ENCODE measurements at regions not wholly inside any gene's neighbourhood (a gene's known extent, or its start where the extent isn't known, plus 50 kb on each side); places are given as distances from the start of the nearest gene placed in this dataset.
A peak's percentile ranks its signal among the peaks of the same experiment; 100 is the strongest.
"Not testable (repeated sequence)": the region's sequence is repeated elsewhere in the genome, so short reads cannot be mapped to it uniquely, and the experiment has no call there.

DNA sequence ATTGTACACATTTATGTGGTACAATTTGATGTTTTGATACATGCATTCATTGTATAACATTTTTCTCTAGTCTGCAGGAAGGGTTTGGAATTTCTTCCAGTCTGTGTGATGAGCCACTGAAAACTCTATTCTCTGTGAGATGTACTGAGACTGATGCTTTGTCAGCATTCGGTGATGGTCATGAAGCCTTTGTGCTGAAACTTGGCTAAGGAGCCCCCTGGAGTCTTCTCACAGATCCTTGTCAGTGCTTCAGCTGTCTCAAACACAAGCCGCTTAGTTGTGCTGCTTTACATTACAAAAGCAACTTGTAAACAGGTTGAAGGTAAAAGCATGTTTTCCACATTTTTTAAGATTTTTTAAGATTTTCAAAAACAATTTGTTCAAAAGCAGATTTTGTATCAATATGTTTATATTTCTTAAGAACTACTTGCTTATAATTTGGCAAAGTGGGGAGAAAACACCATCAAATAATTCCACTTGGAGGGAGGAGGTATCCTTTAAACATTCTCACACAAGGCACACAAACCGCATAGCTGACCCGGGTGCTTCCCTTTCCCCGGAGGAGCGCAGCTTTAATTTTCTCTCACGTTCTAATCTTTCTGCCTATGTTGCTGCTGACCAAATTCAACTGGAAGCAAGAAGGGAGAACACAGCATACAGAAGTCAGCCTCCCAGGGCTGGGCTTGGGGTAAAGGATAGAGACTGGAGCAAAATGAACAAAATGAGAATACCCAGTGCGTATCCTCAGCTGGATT lies 249.8 kb upstream of the VSTM2A start:
- TF ChIP-seq ATF7-NPFF (CRISPR knock-in tag; IDR thresholded peaks at IDR 0.05; ENCODE audit: low read depth) = no peak
- no peak for TF ChIP-seq PITX1 (CRISPR knock-in tag; IDR thresholded peaks at IDR 0.05)
- TF ChIP-seq BORCS8-MEF2B (CRISPR knock-in tag; IDR thresholded peaks at IDR 0.05) = no peak
- no peak for TF ChIP-seq PRMT3 (CRISPR knock-in tag; IDR thresholded peaks at IDR 0.05; ENCODE audit: borderline replicate concordance, low read depth)
- Histone ChIP-seq H3K27me3 (ENCODE audit: control insufficient read depth in 1 of 2, insufficient read depth in 2 of 2, low read length in 2 of 2) (no peaks in the 10 kb centered on the region), H3K4me1 (ENCODE audit: insufficient read depth, low read length) (no peaks in the 10 kb centered on the region), H3K4me3 (replicated peaks in 1 of 3; ENCODE audit: insufficient read depth in 1 of 3, low read depth in 2 of 3, low read length in 3 of 3) (no peak overlapping the region), H4K20me1 (ENCODE audit: insufficient read depth, low read length) (no peaks in the 10 kb centered on the region), H3K9ac (ENCODE audit: insufficient read depth, low read depth, low read length) (no peak overlapping the region), H3K79me2 (ENCODE audit: insufficient read depth, low read length) (no peaks in the 10 kb centered on the region), H2AFZ (ENCODE audit: low read length) (no peak overlapping the region), H3K36me3 (replicated peaks in 1 of 2; ENCODE audit: control insufficient read depth in 1 of 2, insufficient read depth in 2 of 2, low read length in 2 of 2) (no peaks in the 10 kb centered on the region), H3K9me3 (ENCODE audit: low read length) (peaks cover 63% of the 10 kb centered on the region), H3K4me2 (ENCODE audit: low read depth, low read length) (no peak overlapping the region), H3K27ac (ENCODE audit: extremely low read length, insufficient read depth, low read length) (no peak overlapping the region)
- in situ Hi-C loops (cut with HindIII; ENCODE audit: extremely low pct_ligation_motif_present, low pct_unique_long_range_greater_than_20kb) (no loop called here), intact Hi-C loops (cut with micrococcal nuclease; ENCODE audit: unreplicated experiment) (no loop called here)
- ChIA-PET CTCF (ENCODE audit: low intra/inter-chr PET ratio, low total read pairs) (no interaction called here), POLR2A (no interaction called here)
- 17% methylated on average over 8 of the region's 8 CpGs for WGBS (ENCODE audit: low lambda C conversion rate)
- no peak for ATAC-seq
- no peak for DNase-seq (ENCODE audit: low spot score)
- BruUV-seq (replicated peaks) = no TSS peak
- FAIRE-seq = no peak

- CTCF ChIA-PET (ENCODE audit: low intra/inter-chr PET ratio, low total read pairs) = no interaction called here
- Histone ChIP-seq H3K36me3 (replicated peaks in 1 of 2; ENCODE audit: control insufficient read depth in 1 of 2, insufficient read depth in 2 of 2, low read length in 2 of 2) (no peaks in the 10 kb centered on the region), H3K79me2 (ENCODE audit: insufficient read depth, low read length) (no peaks in the 10 kb centered on the region), H3K4me1 (ENCODE audit: insufficient read depth, low read length) (no peaks in the 10 kb centered on the region), H3K9me3 (ENCODE audit: low read length) (peaks cover 76% of the 10 kb centered on the region), H3K4me3 (replicated peaks in 1 of 3; ENCODE audit: insufficient read depth in 1 of 3, low read depth in 2 of 3, low read length in 3 of 3) (no peak overlapping the region), H3K27ac (ENCODE audit: extremely low read length, insufficient read depth, low read length) (no peak overlapping the region), H3K9ac (ENCODE audit: insufficient read depth, low read depth, low read length) (no peak overlapping the region), H3K27me3 (ENCODE audit: control insufficient read depth in 1 of 2, insufficient read depth in 2 of 2, low read length in 2 of 2) (no peaks in the 10 kb centered on the region), H4K20me1 (ENCODE audit: insufficient read depth, low read length) (no peaks in the 10 kb centered on the region), H2AFZ (ENCODE audit: low read length) (no peak overlapping the region), H3K4me2 (ENCODE audit: low read depth, low read length) (no peak overlapping the region)
- in situ Hi-C loops (cut with HindIII; ENCODE audit: extremely low pct_ligation_motif_present, low pct_unique_long_range_greater_than_20kb) (no loop called here), intact Hi-C loops (cut with micrococcal nuclease; ENCODE audit: unreplicated experiment) (no loop called here)
- TF ChIP-seq CEBPZ (IDR thresholded peaks at IDR 0.05; ENCODE audit: low read length) (no peak), MAFK (conservative IDR thresholded peaks at IDR 0.05 in 1 of 2, IDR thresholded peaks at IDR 0.05 in 1 of 2; ENCODE audit: low read length in 2 of 2) (peak in 1 of 2 experiments; percentile 70; a peak in 2 of 4 replicates), MAFF (IDR thresholded peaks at IDR 0.05; ENCODE audit: low read depth, low read length) (peak; percentile 40; the same call in 1 of the 2 replicates)
- 1% methylated on average over 4 of the region's 4 CpGs for WGBS (ENCODE audit: low lambda C conversion rate)
- no TSS peak for BruUV-seq (replicated peaks)
- POLR2A ChIA-PET = no interaction called here
- DNase-seq (ENCODE audit: low spot score) (no peak), ATAC-seq (no peak), FAIRE-seq (no peak)
Observed at GRCh38 chr7:54299426-54299825, 242.7 kb upstream of the VSTM2A start.

DNA sequence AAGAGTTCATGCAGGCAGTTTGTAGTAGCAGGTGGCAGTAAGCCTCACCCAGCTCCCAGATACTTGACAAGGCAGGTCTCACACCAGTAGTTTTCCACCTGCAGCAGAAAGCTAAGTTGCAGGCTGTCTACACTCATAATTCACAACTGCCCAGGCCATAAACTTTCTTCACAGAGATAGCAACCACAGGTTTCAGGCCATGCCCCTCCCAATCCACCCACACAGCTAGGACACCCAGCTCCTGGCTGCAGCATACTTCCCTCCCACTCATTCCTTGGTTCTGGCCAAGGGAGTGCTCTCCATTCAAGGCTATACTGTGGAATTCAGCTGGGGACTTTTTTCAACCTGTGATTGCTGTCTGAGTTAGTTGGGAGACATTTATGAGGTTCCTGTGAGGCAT lies 226.2 kb upstream of the VSTM2A start:
- H3K4me2 ChIP-seq (ENCODE audit: low read depth, low read length); H3K36me3 ChIP-seq (replicated peaks in 1 of 2; ENCODE audit: control insufficient read depth in 1 of 2, insufficient read depth in 2 of 2, low read length in 2 of 2); H3K27ac ChIP-seq (ENCODE audit: extremely low read length, insufficient read depth, low read length); DNase-seq (ENCODE audit: low spot score); H2AFZ ChIP-seq (ENCODE audit: low read length); POLR2A ChIA-PET; H3K4me1 ChIP-seq (ENCODE audit: insufficient read depth, low read length); H3K4me3 ChIP-seq (replicated peaks in 1 of 3; ENCODE audit: insufficient read depth in 1 of 3, low read depth in 2 of 3, low read length in 3 of 3); in situ Hi-C loops (cut with HindIII; ENCODE audit: extremely low pct_ligation_motif_present, low pct_unique_long_range_greater_than_20kb); intact Hi-C loops (cut with micrococcal nuclease; ENCODE audit: unreplicated experiment); ATAC-seq; CTCF ChIA-PET (ENCODE audit: low intra/inter-chr PET ratio, low total read pairs); H3K27me3 ChIP-seq (ENCODE audit: control insufficient read depth in 1 of 2, insufficient read depth in 2 of 2, low read length in 2 of 2); H3K9me3 ChIP-seq (ENCODE audit: low read length); FAIRE-seq; BruUV-seq (replicated peaks); H3K79me2 ChIP-seq (ENCODE audit: insufficient read depth, low read length); H3K9ac ChIP-seq (ENCODE audit: insufficient read depth, low read depth, low read length); H4K20me1 ChIP-seq (ENCODE audit: insufficient read depth, low read length): not testable (repeated sequence)
